22Rv1 (cell line): ENCODE measurements at regions not wholly inside any gene's neighbourhood (a gene's known extent, or its start where the extent isn't known, plus 50 kb on each side); places are given as distances from the start of the nearest gene placed in this dataset.
"Not testable (repeated sequence)": the region's sequence is repeated elsewhere in the genome, so short reads cannot be mapped to it uniquely, and the experiment has no call there.

Experiments
- H3K27ac ChIP-seq: fragments of 450-650 bp; 2 replicates; pipeline ENCODE4 v1.5.1; 2017
- ZFX ChIP-seq: fragments of 450-650 bp; IDR thresholded peaks from 2 replicates; pipeline ENCODE4 v1.6.1; 2017; ENCODE audit warnings: antibody characterized with exemption, borderline replicate concordance
- TF ChIP-seq, protein P1 (sequence below): fragments of 450-650 bp; IDR thresholded peaks from 2 replicates; pipeline ENCODE4 v1.5.1; 2017; ENCODE audit warnings: mild to moderate bottlenecking

- no peak overlapping the region for H3K27ac ChIP-seq
- TF ChIP-seq, protein P1, sequence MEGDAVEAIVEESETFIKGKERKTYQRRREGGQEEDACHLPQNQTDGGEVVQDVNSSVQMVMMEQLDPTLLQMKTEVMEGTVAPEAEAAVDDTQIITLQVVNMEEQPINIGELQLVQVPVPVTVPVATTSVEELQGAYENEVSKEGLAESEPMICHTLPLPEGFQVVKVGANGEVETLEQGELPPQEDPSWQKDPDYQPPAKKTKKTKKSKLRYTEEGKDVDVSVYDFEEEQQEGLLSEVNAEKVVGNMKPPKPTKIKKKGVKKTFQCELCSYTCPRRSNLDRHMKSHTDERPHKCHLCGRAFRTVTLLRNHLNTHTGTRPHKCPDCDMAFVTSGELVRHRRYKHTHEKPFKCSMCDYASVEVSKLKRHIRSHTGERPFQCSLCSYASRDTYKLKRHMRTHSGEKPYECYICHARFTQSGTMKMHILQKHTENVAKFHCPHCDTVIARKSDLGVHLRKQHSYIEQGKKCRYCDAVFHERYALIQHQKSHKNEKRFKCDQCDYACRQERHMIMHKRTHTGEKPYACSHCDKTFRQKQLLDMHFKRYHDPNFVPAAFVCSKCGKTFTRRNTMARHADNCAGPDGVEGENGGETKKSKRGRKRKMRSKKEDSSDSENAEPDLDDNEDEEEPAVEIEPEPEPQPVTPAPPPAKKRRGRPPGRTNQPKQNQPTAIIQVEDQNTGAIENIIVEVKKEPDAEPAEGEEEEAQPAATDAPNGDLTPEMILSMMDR: no peak
- TF ChIP-seq ZFX: no peak
Measured at GRCh38 chr6:112947507-112947906, 600.4 kb downstream of the RFPL4B start.

DNA sequence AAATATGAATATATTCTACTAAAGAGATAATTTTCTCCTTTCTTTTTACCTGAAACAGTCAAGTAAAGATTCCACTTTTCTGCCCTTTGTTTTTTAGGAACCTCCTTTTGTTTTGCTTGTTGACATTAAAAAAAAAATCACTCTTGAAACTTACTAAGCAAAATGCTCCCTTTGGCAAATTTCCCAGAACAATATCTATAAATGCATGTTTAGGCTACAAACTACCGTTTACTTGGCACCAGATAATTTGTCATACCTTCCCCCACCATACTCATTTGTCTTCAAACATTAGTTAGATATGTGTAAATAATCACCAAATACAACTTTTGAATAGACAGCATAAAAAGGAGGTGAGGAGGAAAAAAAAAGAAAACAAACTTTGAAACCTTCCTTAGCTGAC lies 604.7 kb downstream of the RFPL4B start:
- no peak overlapping the region for H3K27ac ChIP-seq
- no peak for TF ChIP-seq ZFX

GRCh38 chr6:112955743-112956142 lies 608.6 kb downstream of the RFPL4B start:
- H3K27ac ChIP-seq: not testable (repeated sequence)

DNA sequence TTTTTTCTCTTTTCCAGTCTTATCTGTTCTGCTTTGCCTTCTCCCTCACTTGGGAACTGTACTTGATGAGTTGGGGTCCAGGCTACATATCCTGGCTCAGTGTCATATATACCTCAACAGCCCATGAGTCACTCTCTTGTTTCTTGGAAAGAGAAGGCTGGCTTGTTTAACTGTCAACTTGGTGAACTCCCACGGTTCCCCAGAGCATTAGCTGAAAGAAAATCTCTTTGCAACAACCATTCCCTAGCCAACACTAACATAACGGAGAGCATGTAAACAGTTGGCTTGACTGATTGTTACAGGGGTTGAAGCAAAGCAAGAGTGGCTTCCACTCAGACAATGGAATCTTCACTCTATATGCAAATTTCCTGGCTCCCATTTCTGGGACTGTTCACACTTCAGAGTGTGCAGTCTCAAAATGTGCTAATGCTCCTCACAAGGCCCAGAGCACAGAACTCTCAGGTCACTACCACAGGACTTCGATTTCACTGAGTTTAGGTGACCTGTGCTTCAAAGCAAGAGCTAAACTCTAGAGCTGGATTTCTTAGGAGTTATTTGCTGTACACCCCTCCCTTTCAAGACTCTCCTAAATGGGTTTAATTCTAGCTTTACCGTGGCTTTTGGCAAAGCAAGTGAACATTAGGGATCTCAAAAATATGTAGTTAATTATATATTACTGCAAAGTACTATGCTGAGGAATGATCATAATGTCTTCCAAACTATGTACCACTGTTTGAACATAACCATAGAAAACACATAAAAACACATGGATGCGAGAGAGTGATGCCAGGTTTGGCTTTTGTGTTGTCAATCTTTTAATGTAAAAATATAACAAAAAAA lies 609.8 kb downstream of the RFPL4B start:
- H3K27ac ChIP-seq: no peak overlapping the region
- TF ChIP-seq, protein P1: no peak
- no peak for TF ChIP-seq ZFX

DNA sequence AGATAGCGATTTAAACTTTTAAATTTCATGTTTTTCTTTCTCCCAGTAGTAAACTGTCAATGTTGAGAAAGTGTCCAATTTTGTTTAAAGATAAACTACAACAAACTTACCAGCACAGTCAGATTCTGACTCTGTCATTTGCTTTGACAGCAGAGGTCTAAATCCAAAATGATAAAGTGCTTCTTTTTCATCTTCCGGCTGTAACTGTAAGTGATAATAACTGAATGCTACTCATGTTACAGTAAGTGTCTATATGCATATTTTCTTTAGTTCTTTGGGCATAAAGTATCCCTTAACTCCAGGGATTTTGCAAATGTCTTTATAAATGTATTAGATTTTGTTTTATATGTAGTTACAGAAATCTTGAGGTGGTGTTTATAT lies 610.4 kb downstream of the RFPL4B start:
- no peak for TF ChIP-seq ZFX
- TF ChIP-seq, protein P1: no peak

GRCh38 chr6:112960130-112960529 lies 613.0 kb downstream of the RFPL4B start:
- H3K27ac ChIP-seq: not testable (repeated sequence)

More for the DNA sequence above, 610.4 kb downstream of the RFPL4B start:
- H3K27ac ChIP-seq: no peak overlapping the region

- TF ChIP-seq ZFX: no peak
- TF ChIP-seq, protein P1: no peak
- no peak overlapping the region for H3K27ac ChIP-seq
Measured at GRCh38 chr6:112967974-112968373, 620.8 kb downstream of the RFPL4B start.

- no peak overlapping the region for H3K27ac ChIP-seq
- no peak for TF ChIP-seq ZFX
- TF ChIP-seq, protein P1: no peak
Measured at GRCh38 chr6:112971651-112972050, 624.5 kb downstream of the RFPL4B start.

DNA sequence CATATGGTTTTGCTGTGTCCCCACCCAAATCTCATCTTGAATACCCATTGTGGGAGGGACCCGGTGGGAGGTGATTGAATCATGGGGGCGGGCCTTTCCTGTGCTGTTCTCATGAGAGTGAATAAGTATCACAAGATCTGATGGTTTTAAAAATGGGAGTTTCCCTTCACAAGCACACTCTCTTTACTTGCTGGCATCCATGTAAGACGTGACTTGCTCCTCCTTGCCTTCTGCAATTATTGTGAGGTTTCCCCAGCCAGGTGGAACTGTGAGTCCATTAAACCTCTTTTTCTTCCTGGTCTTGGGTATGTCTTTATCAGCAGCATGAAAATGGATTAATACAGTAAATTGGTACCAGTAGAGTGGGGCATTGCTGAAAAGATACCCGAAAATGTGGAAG lies 627.8 kb downstream of the RFPL4B start:
- H3K27ac ChIP-seq: not testable (repeated sequence)

- not testable (repeated sequence) for H3K27ac ChIP-seq
Measured at GRCh38 chr6:112976579-112976978, 629.4 kb downstream of the RFPL4B start.
